22Rv1 (cell line): ENCODE measurements at regions not wholly inside any gene's neighbourhood (a gene's known extent, or its start where the extent isn't known, plus 50 kb on each side); places are given as distances from the start of the nearest gene placed in this dataset.

ENCODE experiments used
- H3K27ac ChIP-seq: fragments of 450-650 bp; 2 replicates; pipeline ENCODE4 v1.5.1; 2017
- CTCF ChIP-seq: fragments of 450-650 bp; IDR thresholded peaks from 2 replicates; pipeline ENCODE4 v1.5.1; 2017; ENCODE audit warnings: mild to moderate bottlenecking
- ZFX ChIP-seq: fragments of 450-650 bp; IDR thresholded peaks from 2 replicates; pipeline ENCODE4 v1.6.1; 2017; ENCODE audit warnings: antibody characterized with exemption, borderline replicate concordance

DNA sequence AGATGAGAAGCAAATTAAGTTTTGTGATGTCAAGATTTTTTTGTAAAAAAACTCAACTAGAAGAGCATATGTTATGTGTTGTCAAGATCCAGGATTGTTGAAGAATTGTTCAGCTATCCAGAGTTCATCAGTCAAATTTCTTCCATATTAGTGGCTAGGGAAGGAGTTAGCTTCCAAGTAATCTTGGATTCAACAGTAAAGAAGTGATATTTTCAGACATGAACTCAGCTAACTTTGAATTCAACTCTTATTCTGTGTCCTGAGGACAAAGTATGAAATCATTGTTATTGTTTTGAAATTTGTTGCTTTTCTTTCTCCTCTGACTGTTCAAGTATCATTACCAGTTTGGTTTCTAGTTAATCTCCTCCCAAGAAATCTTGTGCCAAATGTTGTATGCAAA lies 589.3 kb upstream of the NOVA1 start:
- TF ChIP-seq ZFX (no peak), CTCF (no peak)
- H3K27ac ChIP-seq = no peak overlapping the region

GRCh38 chr14:27190296-27190695 lies 592.5 kb upstream of the NOVA1 start:
- TF ChIP-seq ZFX (no peak), CTCF (no peak)
- H3K27ac ChIP-seq = no peak overlapping the region

DNA sequence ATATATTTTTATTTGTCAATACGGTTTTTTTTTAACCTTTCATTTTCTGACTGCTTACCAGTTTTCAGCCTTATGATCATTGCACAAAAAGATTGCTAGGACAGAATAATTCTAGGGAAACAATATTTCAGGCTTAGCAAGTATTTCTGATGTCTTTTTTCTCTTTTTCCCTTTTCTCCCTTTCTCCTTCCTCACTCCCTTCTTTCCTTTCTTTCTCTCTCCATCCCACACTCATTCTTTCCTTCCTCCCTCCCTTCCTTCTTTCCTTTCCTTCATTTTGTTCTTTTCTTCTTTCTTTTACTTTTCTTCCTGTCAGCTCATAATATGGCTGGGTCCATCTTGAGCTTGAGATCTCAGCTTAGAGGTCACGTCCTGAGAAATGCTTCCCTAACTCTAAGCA lies 601.4 kb upstream of the NOVA1 start:
- TF ChIP-seq CTCF (no peak), ZFX (no peak)
- H3K27ac ChIP-seq = no peak overlapping the region

DNA sequence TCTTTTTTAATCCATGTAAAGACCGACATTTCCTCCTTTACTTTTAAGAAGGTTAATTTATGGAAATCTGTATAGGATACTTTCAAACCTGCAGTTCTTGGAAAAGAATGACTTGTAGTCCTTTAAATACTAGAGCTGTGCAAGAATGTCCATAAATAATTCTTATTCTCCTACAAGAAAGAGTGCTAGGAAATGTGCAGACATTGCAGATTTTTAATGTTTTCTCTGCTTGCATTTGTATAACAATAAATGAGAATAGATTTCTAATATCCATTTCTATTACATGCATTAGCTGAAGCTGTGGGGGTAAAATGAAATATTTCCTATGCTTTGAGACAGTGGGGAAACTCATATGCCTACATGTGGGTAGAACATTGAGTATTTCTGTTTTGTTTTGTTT lies 607.2 kb upstream of the NOVA1 start:
- TF ChIP-seq ZFX = no peak
- no peak for TF ChIP-seq CTCF
- no peak overlapping the region for H3K27ac ChIP-seq

- TF ChIP-seq ZFX = no peak
Measured at GRCh38 chr14:27211741-27212140, 613.9 kb upstream of the NOVA1 start.

GRCh38 chr14:27222671-27223070 lies 624.8 kb upstream of the NOVA1 start:
- H3K27ac ChIP-seq = no peak overlapping the region
- TF ChIP-seq ZFX = no peak

More at GRCh38 chr14:27211741-27212140, 613.9 kb upstream of the NOVA1 start:
- no peak overlapping the region for H3K27ac ChIP-seq

DNA sequence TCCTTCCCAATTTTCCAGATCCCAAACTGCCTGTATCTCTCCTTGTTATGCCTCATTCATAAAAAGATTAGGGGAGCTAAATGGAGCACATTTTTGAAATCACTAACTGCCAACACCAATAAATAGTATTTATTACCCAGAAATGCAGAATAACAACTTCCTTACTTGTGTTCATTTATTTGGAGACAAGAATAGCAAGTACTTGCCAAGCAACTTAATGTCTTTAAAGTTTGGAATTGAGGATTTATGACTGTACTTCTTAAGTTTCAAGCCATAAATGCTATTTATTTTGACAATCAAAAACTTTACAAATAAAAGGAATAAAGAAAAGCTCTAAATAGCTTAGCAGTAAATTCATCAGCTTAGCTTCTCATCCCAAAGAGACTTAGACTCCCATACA lies 626.1 kb upstream of the NOVA1 start:
- TF ChIP-seq ZFX = no peak
- TF ChIP-seq CTCF = no peak
- no peak overlapping the region for H3K27ac ChIP-seq

GRCh38 chr14:27228053-27228452 lies 630.2 kb upstream of the NOVA1 start:
- TF ChIP-seq CTCF = no peak
- TF ChIP-seq ZFX = no peak
- no peak overlapping the region for H3K27ac ChIP-seq
